RWPE2 (cell line): ENCODE measurements at regions not wholly inside any gene's neighbourhood (a gene's known extent, or its start where the extent isn't known, plus 50 kb on each side); places are given as distances from the start of the nearest gene placed in this dataset.

ENCODE experiments used
- ATAC-seq: fragments of 200-7000 bp; cut with Tn5 transposase; 3 replicates; pipeline ENCODE4 v1.9.1; 2021; ENCODE audit warnings: low read depth
- DNase-seq: peaks from one replicate; pipeline ENCODE4 v3.0.0-alpha.2; 2020; ENCODE audit warnings: low spot score
- H3K27ac ChIP-seq: fragments of 450-650 bp; 2 replicates; pipeline ENCODE4 v1.5.1; 2017; ENCODE audit warnings: mild to moderate bottlenecking; ENCODE audit not compliant: poor library complexity, severe bottlenecking
- H3K27me3 ChIP-seq: fragments of 250-450 bp; sonication (Bioruptor Pico); 2 replicates; pipeline ENCODE4 v1.5.1; 2021; ENCODE audit warnings: mild to moderate bottlenecking, moderate library complexity; ENCODE audit not compliant: insufficient read depth, poor library complexity, severe bottlenecking
- H3K36me3 ChIP-seq: fragments of 250-450 bp; sonication (Bioruptor Pico); 2 replicates; pipeline ENCODE4 v1.5.1; 2020; ENCODE audit warnings: low read depth, mild to moderate bottlenecking, moderate library complexity
- H3K4me1 ChIP-seq: fragments of 250-450 bp; sonication (Bioruptor Pico); 2 replicates; pipeline ENCODE4 v1.5.1; 2021; ENCODE audit warnings: mild to moderate bottlenecking, moderate library complexity; ENCODE audit not compliant: insufficient read depth, poor library complexity, severe bottlenecking
- H3K4me3 ChIP-seq: fragments of 250-450 bp; sonication (Bioruptor Pico); 2 replicates; pipeline ENCODE4 v1.5.1; 2021; ENCODE audit warnings: mild to moderate bottlenecking, moderate library complexity; ENCODE audit not compliant: severe bottlenecking
- H3K9me3 ChIP-seq: fragments of 250-450 bp; sonication (Bioruptor Pico); 2 replicates; pipeline ENCODE4 v1.5.1; 2021; ENCODE audit warnings: mild to moderate bottlenecking, moderate library complexity; ENCODE audit not compliant: severe bottlenecking
- TF ChIP-seq, protein P1 (sequence below): fragments of 450-650 bp; IDR thresholded peaks from one replicate; pipeline ENCODE4 v1.5.1; 2017; ENCODE audit warnings: mild to moderate bottlenecking, moderate library complexity; ENCODE audit not compliant: poor library complexity, severe bottlenecking

DNA sequence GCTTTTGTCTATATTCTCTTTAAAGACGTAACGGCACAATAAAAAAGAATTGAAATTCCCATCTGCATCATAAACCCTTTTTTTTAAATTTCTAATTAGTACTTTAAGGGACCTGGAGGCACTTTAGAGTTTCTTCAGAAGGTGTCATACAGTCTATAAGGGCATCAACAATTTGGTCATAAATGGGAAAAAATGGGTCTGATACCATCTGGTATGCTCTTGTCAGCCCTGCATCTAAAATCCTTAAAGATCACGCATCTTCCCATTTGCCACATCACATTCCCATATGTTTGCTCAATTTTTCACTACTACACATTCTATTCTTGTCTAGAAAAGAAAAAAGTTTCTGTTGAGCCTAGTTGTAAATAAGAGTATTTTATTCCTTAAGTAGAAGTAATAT, 53.8 kb downstream of the COX7C start:
- TF ChIP-seq, protein P1, sequence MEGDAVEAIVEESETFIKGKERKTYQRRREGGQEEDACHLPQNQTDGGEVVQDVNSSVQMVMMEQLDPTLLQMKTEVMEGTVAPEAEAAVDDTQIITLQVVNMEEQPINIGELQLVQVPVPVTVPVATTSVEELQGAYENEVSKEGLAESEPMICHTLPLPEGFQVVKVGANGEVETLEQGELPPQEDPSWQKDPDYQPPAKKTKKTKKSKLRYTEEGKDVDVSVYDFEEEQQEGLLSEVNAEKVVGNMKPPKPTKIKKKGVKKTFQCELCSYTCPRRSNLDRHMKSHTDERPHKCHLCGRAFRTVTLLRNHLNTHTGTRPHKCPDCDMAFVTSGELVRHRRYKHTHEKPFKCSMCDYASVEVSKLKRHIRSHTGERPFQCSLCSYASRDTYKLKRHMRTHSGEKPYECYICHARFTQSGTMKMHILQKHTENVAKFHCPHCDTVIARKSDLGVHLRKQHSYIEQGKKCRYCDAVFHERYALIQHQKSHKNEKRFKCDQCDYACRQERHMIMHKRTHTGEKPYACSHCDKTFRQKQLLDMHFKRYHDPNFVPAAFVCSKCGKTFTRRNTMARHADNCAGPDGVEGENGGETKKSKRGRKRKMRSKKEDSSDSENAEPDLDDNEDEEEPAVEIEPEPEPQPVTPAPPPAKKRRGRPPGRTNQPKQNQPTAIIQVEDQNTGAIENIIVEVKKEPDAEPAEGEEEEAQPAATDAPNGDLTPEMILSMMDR = no peak
- DNase-seq = no peak
- peaks cover 31% of the 10 kb centered on the region for H3K27me3 ChIP-seq
- H3K36me3 ChIP-seq = no peaks in the 10 kb centered on the region
- H3K4me3 ChIP-seq = no peak overlapping the region
- H3K4me1 ChIP-seq = no peaks in the 10 kb centered on the region
- H3K27ac ChIP-seq = no peak overlapping the region
- ATAC-seq = no peak
- H3K9me3 ChIP-seq = no peaks in the 10 kb centered on the region

DNA sequence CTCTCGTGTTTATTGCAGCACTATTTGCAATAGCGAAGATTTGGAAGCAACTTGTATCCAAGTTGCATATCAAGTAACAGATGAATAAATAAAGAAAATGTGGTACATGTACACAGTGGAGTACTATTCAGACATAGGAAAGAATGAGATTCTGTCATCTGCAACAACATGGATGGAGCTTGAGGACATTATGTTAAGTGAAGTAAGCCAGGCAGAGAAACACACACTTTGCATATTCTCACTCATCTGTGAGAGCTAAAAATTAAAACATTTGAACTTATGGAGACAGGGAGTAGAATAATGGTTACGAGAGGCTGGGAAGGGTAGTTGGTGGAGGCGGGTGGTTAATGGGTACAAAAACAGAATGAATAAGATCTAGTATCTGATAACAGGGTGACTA, 56.3 kb downstream of the COX7C start:
- TF ChIP-seq, protein P1 = no peak
- Histone ChIP-seq H3K27me3 (peaks cover 31% of the 10 kb centered on the region), H3K36me3 (no peaks in the 10 kb centered on the region), H3K9me3 (no peaks in the 10 kb centered on the region), H3K4me1 (no peaks in the 10 kb centered on the region), H3K4me3 (no peak overlapping the region), H3K27ac (no peak overlapping the region)
- ATAC-seq = no peak
- DNase-seq = no peak

DNA sequence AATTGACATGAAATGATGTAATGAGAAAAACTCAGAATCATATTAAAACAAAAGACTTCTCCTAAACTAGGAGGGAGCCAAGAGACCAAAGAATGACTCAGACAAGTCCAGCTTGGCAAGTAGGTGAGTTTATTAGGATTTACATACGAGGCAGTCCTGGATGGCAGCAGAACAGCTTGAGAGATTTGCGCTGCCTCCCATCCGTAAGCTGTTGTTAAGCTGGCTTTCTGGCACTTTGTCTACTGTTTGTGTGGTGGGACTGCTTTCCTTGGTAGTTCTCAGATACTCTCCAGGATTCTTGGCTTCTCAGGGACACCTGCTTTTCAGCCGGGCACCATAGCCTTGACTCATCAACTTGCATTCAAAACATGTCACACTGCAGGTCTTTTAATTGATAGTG, 57.6 kb downstream of the COX7C start:
- H3K36me3 ChIP-seq = no peaks in the 10 kb centered on the region
- no peak overlapping the region for H3K4me3 ChIP-seq
- peaks cover 29% of the 10 kb centered on the region for H3K27me3 ChIP-seq
- TF ChIP-seq, protein P1 = no peak
- H3K4me1 ChIP-seq = no peaks in the 10 kb centered on the region
- ATAC-seq (no peak), DNase-seq (no peak)
- H3K27ac ChIP-seq = no peak overlapping the region
- H3K9me3 ChIP-seq = no peaks in the 10 kb centered on the region

DNA sequence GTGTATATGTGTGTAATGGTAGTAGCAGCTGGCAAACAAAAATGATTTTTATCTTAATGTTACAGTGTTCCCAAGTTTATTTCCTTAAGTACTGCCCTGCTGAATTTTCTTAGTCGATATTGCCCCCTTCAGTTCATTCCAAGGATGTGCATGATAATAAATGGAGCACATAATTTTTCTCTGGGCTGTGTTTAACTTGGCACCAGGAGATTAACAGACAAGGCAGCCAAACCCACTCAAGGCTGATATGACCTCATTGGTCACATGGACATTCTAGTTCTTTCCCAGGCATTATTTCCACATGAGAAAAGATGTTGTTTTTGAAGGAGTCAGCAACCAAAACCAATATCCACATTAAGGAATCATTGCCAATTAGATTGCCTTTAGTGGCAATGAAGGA, 61.8 kb downstream of the COX7C start:
- DNase-seq = no peak
- Histone ChIP-seq H3K27me3 (peaks cover 30% of the 10 kb centered on the region), H3K9me3 (no peaks in the 10 kb centered on the region), H3K36me3 (no peaks in the 10 kb centered on the region), H3K4me1 (no peaks in the 10 kb centered on the region), H3K27ac (no peak overlapping the region), H3K4me3 (no peak overlapping the region)
- TF ChIP-seq, protein P1 = peak; percentile 81
- peak; percentile 74 for ATAC-seq

DNA sequence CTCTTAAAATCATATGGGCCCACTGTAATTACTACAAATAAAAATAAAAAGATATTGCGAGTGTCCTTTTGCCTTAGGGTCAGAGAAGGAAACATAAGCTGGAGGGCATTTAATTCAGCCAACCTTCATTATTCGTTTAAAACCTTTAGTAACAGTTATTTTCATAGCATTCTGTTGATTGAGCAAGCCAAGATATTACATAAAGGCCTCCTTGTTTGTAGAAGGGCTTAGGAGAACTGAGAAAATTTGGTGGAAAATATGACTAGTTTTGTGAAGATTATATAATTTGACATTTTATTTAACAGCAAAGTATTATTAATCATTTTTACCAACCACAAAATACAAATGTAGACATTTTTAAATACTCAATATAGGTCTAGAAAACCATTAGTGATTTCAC, 62.2 kb downstream of the COX7C start:
- Histone ChIP-seq H3K4me3 (no peak overlapping the region), H3K36me3 (no peaks in the 10 kb centered on the region), H3K27me3 (peaks cover 26% of the 10 kb centered on the region), H3K9me3 (no peaks in the 10 kb centered on the region), H3K4me1 (no peaks in the 10 kb centered on the region), H3K27ac (no peak overlapping the region)
- DNase-seq (no peak), ATAC-seq (no peak)
- TF ChIP-seq, protein P1 = no peak
